GM21447 (cell line): ENCODE measurements at regions not wholly inside any gene's neighbourhood (a gene's known extent, or its start where the extent isn't known, plus 50 kb on each side); places are given as distances from the start of the nearest gene placed in this dataset.
"Not testable (repeated sequence)": the region's sequence is repeated elsewhere in the genome, so short reads cannot be mapped to it uniquely, and the experiment has no call there.

ENCODE experiments used
- ATAC-seq: cut with Tn5 transposase; IDR thresholded peaks from one replicate; pipeline ENCODE4 v1.9.1; 2021; ENCODE audit not compliant: unreplicated experiment

DNA sequence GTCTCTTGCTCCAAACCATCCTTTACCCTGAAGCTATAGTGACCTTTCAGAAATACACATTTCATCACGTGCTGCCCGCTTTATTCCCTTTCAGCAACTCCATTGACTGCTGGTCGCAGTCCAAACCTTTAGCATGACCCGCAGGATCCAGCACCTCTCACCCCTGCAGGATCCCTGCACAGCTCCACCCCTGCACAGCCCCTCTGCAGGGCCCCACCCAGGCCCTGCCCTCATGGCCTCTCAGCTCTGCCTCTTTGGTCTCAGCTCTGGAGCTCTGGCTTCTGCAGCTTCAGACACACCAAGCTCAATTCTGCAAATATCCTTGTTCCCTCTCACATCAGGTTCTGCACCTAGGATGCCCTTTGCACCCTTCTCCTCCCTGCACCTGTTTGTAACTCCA, 264.9 kb upstream of the C1orf174 start:
- ATAC-seq, result no peak

DNA sequence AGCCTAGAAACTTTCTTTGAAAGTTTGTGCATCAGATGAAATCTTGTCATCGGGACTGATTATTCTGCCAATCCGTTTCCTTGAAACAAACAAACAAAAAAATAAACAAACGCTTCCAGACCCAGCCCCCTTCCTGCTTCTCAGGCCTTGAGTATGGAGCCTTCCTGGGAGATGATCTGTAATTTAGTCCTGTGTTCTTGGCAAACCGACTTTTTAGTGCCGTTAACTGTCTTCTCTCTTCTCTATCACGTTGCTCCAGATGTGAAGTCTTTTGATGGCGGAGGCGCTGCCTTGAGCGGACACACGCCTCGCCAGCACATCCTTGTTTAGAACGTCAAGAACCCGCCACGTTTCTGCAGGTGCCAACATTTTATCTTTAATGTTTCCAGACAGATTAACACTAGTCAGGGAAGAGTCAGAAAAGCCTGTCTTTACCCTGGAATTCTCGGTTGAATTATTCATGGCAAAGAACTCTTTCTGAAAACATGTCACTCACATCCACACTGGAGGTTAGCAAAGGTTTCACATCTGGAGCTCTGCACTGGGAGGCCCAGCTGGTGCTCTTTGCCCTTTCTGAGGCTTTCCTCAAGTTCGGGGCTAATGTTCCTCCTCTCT, 265.7 kb upstream of the C1orf174 start:
- ATAC-seq, result no peak

DNA sequence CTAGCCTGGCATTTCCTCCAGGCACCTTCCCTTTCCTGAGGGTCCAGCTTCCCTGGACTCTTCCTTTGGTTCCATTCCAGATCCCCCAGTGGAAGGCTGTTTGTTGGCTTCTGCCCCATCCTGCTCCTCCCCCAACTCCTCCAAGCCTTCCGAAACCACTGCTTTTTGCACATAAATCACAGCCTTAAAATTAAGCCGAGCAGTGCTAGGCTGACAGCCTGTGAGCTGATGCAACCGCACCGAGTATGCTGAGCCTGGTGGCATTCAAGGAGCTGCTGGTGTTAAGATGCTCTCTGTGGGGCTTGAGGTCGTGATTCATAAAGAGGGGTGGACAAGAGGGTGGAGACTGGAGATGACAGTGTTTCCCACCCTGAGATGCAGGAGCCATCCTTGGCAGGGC, 266.6 kb upstream of the C1orf174 start:
- no peak for ATAC-seq

DNA sequence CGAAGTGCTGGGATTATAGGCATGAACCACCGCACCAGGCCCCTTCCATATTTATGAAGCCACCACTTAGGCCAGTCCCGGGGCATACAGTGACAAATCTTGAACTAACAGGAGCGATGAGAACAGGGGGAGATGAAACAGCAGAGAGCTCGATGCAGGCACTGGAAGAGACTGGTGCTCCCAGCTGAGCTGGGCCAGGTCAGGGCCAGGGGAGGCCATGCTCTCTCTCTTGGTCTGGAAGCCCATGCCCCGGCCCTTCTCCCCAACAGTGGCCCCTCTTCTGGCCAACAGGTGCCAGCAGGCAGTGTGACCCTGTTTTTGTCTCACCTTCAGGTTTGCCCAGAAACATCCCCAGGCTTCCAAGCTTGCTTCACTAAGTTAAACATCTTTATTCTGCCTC, 269.9 kb upstream of the C1orf174 start:
- no peak for ATAC-seq

DNA sequence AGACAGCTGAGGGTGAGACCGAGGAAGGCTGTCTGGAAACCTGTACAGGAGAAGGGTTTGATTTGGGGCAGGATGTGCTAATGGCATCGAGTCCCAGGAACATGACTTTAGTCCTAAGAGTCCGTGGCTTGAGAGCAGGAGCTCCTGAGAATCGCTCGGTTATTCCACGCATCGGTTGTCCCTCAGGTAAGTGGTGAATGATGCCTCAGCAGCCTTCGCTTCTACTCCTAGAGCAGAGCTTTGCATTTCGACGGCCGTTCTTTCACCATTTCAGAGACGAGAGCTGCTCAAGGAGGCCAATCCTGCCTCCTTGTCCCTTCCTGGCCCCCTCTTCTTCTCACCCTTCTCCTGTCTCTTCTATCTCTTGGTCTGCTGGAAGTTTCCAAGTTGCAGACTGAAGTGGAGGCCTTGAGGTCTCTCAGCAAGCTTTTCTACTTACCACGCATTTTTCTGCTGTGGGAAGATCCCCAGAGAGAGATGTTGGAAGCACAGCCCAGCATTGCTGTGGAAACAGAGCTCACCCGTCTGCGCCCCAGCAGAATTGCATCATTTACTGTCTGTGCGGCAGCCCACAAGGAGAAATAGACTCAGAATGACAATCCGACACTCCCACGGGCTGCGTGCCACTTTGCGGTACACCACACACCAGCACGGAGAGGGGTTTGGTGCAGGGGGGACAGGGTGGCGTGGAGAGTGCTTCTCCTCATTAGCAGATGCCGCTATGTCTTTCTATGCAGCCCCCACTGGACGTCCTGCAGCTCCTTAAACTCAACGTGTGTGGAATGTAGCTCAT, 270.7 kb upstream of the C1orf174 start:
- no peak for ATAC-seq

DNA sequence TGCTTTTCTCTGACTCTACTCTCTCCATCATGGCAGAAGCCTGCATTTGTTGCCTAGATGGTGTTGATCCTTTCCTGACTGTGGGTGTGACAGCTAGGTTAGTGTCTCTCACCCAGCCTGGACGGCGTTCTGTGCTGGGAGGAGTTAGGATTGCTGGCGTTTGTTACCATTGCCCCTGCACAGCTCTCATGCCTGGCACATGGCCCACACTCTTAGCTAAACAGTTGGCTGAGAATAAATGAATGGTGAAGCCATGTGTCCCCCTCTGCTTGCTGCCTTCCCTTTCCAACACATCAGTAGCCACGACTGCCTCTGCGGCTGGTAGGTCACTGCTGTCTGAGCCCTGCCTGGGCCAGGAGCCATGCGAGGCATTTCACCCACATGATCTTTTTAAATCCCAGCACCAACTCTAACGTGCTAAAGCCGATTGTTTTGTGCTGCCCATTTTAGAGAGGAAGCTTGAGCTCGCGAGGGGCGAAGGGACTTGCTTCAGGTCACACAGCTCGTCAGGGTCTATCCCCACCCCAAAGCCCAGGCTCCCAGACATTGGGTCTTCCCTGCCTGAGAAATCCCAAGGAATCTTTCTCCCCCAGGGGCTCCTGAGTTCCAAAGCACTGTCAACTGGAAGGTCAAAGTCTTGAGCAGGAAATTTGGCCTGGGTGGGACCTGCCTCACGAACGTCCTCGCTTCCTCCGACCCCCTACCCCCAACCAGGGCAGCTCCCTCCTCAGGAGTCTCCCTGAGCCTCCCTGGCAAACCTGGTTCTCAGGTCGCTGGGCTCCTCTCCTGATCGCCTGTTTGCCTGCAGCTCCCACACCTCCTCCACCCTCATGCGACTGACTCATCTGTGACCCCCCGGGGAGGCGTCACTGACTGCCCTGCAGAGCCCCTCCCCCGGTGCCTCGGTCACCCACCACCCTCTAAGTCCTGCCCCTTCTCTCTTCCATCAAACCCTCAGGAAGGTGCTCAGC, 271.7 kb upstream of the C1orf174 start:
- no peak for ATAC-seq

DNA sequence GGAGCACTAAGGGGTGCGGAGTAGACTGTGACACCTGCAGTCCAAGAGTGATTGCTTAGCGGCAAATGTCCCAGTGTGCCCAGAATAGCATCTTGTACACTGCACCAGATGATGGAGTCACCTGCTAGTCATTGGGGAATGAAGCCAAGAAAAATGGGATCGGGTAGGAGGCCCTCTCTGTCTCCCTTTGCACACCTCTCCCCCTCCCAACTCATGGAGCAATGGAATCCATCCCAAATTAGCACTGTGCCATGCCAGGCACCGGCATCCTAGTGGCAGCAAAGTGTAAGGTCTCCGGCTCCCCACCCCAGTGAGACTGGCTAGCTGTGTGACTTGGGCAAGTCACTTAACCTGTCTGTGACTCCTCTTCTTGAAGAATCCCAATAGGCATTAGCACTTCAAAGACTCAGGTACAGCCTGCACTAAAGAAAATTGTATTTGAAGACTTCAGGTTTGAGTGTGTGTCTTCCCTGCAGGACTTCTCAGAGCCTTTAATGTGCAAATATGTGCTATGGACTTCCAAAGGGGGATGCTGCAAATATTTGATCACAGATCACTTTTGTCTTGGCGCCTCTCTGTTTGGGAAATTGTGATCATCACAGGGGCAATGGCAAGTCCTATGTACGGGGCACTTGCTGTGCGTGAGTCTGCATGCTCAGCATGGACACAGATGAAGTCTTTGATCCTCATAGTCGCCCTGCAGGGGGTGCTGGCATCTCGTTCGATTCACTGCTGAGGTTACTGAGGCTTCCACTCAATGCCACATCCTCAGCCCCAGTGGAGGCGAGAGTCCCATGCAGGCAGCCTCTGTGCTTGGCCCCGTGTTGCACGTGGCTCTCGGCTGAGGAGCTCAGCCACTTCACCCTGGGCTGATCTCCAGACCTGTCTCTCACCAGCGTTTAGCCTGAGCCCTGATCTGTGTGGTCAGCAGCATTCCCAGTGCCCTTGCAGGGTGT, 272.9 kb upstream of the C1orf174 start:
- no peak for ATAC-seq

DNA sequence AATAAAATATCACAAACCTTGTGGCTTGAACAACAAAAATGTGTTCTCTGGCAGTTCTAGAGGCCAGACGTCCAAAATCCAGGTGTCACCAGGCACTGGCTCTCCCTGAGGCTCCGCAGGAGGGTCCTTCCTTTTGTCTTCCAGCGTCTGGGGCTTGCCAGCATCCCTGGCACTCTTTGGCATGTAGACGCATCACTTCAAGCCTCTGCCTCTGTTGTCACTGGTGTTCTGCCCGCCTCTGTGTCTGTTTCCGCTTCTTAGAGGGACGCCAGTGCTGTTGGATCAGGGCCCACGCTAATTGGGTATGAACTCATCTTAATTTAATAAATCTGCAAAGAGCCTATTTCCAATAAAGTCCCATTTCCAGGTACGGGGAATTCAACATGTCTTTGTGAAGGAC, 273.7 kb upstream of the C1orf174 start:
- ATAC-seq, result no peak

DNA sequence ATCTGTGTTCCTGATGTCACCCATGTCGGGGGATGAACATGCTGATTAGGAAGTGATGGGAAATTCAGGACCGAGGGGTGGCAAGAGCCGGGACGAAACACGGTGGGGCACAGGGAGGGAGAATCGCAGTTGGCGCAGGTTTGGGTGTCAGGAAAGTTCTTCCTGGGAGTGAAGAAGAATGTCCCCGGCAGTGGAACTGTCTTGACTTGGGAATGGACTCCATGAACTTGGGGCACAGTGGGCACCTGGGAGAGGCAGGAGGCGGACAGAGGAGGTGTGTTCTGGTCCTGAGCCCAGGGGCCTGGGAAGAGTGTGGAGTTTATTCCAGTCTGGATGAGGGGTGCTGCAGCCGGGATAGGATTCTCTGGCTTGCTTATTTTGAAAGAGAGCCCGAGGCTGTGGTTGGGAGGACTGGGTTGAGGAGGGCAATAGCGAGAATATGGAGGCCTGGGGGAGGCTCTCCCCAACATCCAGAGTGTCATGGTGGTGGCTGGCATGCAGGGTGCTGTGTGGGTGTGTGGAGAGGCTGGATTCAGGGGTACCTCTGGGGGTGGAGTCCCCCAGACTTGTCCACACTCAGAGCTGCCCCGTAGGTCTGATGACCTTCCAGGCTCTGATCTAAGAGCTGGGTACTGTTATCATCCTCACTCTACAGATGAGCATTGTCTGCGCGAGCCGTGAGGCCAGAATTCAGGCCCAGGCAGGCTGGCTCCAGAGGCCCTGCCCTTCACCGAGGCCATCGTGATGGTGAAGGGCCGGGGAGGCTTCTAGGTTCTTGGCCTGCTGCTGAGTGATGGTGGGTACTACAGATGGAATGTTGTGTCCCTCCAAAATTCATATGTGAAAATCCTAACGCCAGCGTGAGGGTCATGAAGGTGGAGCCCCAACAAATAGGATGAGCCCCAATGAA, 274.5 kb upstream of the C1orf174 start:
- no peak for ATAC-seq

DNA sequence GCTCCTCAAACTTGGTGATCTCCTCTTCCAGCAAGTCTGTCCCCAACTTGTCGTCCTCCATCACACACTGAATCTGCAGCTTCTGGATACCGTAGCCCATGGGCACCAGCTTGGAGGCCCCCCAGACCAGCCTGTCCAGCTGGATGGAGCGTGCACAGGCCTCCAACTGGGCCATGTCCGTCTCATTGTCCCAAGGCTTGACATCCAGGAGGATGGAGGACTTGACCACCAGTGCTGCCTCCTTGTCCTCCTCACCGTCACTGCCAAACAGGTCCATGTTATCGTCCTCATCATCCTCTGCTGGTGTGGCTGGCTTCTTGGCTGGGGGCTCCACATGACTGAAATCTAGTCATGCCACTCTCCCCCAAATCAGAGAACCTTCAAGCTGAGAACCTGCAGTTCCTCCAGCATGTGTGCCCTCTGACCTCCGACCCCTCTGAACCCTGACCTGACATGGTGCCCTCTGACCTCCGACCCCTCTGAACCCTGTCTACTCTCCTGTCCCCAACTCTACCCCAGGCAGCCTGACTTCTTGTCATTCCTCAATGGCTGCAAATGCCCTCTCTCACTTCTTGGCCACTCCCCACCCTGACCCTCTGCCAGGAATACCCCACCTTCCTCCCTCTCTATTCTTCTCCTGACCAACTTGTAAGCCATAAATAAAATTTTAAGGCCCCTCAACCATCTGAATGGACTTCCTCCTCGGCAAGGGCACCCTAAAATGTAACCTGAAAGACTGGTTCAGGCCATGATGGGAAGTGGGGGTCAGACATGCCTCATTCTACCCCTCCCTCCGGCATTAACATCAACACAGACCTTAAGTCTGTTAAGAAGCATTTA, 275.7 kb upstream of the C1orf174 start:
- no peak for ATAC-seq

DNA sequence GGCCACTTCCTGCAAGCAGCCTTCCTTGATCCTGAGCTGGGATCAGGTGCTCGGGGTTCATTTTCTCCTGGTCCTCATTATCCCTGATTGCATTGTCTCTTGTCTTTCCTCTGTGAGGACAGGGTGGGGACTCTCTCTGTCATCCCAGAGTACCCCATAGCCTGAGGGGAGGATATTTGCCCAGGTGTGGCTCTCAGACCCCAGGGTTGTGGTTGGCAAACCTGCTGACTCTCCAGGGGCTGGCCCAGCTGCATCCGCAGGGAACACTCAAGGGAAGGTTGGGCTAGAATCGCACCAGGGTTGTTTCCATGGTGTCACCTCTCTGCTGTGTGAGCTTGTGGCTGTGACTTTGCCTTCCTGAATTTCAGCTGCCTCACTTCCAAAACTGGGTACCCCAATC, 276.8 kb upstream of the C1orf174 start:
- no peak for ATAC-seq

DNA sequence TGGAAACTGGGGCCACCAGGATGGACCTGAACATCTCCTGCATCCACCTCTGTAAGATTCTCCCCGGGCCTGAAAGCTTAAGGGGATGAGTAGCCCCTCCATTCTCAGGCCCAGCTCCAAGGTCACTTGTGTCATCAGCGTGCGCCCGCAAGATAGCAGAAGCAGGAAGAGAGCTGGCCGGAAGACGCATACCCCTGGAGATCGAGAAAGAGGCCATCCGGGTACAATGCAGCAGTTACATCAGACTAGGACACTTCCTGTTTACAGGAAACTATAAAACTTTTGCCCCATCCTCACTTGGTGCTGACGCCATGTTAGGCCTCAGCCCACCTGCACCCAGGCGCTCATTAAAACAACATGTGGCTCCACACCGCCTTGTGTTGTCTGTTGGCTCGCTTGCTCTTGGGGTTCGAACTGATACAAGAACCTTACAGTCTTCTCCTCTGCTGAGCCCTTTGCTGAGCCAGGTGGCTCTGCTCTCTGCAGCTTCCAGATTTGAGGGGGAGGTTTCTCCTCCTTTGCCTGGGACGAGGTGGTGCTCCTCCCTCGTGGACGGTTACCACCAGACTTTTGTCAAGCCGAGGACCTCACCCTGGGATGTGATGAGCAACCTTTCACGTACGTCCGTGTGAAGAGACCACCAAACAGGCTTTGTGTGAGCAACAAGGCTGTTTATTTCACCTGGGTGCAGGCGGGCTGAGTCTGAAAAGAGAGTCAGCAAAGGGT, 277.5 kb upstream of the C1orf174 start:
- ATAC-seq, result no peak

DNA sequence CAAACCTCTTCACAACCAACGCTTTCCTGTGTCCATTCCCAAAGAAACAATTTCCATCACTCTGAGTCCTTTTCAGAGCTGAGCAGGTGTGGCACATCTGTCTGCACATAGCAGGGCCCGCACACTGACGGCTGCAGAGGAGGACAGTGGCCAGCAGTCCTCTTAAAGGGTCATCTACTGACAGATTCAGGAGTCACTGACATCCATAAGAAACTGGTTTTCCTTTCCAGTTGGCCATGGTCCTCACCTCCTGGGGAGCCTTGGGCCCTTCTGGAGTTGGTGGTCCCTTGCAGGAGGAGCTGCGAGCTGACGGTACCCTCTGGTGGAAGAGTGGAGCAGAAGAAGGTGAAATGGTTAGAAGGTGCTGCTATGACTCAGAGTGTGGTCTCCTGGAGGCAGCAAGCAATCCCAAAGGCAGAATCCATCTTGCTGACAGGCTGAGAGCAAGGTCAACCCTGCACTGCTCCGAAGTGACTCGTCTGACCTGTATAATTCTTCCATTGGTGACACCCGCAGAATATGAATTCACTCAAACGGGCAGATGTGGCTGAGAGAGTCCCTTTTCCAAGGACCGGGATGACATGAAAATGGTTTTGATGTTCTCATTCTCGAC, 278.5 kb upstream of the C1orf174 start:
- ATAC-seq, result no peak

DNA sequence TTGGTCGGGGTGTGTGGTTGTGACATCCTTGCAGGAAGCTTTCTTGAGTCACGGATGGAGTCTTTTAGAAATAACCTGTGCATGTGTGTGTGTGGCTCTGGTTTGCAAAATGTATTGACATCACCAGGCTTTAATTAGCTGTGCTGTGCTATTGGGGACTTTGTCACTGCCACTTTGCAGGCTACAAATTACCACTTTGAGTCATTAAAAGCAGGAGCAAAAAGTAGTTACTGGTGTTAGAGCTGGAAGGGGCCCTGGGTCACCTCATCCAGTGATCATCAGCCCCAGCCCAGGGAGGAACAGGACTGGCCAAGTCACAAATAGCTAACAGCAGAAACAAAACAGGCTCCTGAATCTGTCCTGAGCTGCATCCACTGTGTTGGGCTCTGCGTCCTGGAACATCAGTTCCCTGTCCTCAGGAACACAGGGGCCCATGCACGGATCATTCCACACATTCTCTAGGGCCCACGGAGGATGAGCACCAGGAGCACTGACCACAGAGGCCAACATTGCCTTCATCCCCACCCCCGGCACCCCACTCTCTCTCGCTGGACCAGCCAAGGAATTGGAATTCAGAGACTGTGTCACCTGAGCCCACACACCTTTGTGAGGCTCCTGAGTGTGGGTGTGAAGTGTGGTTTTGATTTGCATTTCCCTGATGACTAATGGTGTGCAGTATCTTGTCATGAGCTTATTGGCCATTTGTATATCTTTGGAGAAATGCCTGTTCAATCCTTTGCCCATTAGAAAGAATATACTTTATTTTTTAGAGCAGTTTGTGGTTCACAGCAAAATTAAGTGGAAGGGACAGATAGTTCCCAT, 280.1 kb upstream of the C1orf174 start:
- no peak for ATAC-seq

DNA sequence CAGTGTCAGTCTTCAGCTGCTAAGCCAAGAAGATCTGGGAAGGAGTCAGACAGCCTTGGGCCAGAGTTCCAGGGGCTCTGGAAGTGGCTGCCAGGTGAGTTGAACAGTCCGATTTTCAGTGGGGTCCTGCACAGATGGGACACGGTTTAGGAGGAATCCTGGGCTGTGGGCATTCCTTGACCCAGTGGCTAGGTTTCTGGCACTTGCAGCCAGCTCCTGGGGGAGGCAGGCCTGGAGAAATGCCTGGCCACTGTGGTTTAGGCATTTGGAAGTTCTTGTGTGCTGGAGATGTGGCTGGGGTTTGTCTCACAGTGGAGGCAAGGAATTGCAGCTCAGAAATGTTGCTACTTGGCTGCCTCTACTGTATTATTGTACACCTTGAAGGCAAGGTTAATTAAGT, 286.4 kb upstream of the C1orf174 start:
- ATAC-seq, result not testable (repeated sequence)

DNA sequence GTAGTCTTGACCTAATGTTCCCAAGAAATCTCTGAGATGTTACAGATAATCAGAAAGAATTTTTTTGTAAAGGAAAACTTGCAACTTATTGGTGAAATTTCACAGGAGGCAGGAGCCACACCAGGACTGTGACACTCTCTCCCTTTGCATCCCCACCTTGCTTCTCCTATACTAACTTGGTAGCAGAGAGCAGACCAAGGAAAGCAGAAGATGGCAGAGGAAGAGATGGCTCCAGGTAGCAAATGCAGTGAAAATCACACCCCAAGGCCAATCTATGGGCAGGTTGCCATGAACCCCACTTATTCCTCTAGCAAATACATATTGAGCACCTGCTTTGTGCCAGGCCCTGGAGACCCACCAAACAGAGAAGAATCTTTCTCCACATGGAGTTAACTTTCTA, 303.4 kb upstream of the C1orf174 start:
- no peak for ATAC-seq

DNA sequence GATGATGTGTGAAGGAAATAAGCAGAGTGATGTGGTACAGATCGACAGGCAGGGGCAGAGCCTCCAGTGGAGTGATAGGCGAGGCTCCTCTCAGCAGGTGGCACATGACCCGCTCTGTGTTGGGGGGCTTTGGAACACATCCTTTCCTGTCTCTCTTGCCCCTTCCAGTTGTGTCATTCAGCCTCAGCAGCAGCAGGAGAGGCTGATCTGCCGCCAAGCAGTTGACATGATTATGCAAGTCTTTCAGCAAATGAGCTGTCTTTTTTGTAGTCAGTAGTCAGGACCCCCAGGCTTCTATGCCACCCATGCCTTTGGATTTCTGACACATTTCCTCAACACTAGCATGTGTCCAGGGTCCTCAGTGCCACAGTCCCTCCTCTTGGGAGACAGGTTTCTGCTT, 307.1 kb upstream of the C1orf174 start:
- ATAC-seq, result no peak
